ENCODE measurements at regions not wholly inside any gene's neighbourhood (a gene's known extent, or its start where the extent isn't known, plus 50 kb on each side); places are given as distances from the start of the nearest gene placed in this dataset.
A peak's percentile ranks its signal among the peaks of the same experiment; 100 is the strongest.

- H3K4me3 Mint-ChIP-seq (ENCODE audit: unreplicated experiment) = no peak overlapping the region
- no peaks in the 10 kb centered on the region for H3K9me3 Mint-ChIP-seq (ENCODE audit: unreplicated experiment)
Measured at GRCh38 chr11:36711104-36711825, 113.2 kb upstream of the RAG2 start.

More at GRCh38 chr11:36711104-36711825, 113.2 kb upstream of the RAG2 start:
- Mint-ChIP-seq H3K4me1 (ENCODE audit: unreplicated experiment) (no peaks in the 10 kb centered on the region), H3K27ac (ENCODE audit: unreplicated experiment) (no peak overlapping the region), H3K27me3 (ENCODE audit: unreplicated experiment) (peaks cover 34% of the 10 kb centered on the region), H3K36me3 (ENCODE audit: unreplicated experiment) (no peaks in the 10 kb centered on the region)
- TF ChIP-seq CTCF (IDR thresholded peaks at IDR 0.05) = peak; percentile 7
- DNase-seq (ENCODE audit: extremely low spot score, unreplicated experiment) = no peak

Measured in osteocyte (in vitro differentiated cells).